HEK293T (cell line): ENCODE measurements at regions not wholly inside any gene's neighbourhood (a gene's known extent, or its start where the extent isn't known, plus 50 kb on each side); places are given as distances from the start of the nearest gene placed in this dataset.

Experiments
- ARNT ChIP-seq: fragments of 450-650 bp; IDR thresholded peaks from 2 replicates; pipeline ENCODE4 v1.6.1; 2017; ENCODE audit warnings: mild to moderate bottlenecking
- BHLHE40 ChIP-seq: fragments of 450-650 bp; IDR thresholded peaks from 2 replicates; pipeline ENCODE4 v1.6.1; 2016; ENCODE audit warnings: mild to moderate bottlenecking, moderate library complexity, borderline replicate concordance
- ELF4 ChIP-seq: fragments of 450-650 bp; IDR thresholded peaks from 2 replicates; pipeline ENCODE4 v1.6.1; 2017; ENCODE audit warnings: antibody characterized with exemption
- FOXA1 ChIP-seq: fragments of 450-650 bp; IDR thresholded peaks from 2 replicates; pipeline ENCODE4 v1.6.1; 2016; ENCODE audit warnings: mild to moderate bottlenecking
- FOXM1 ChIP-seq: fragments of 450-650 bp; IDR thresholded peaks from 2 replicates; pipeline ENCODE4 v1.6.1; 2017; ENCODE audit warnings: mild to moderate bottlenecking, borderline replicate concordance
- SUZ12 ChIP-seq: fragments of 450-650 bp; IDR thresholded peaks from 2 replicates; pipeline ENCODE4 v1.6.1; 2016; ENCODE audit warnings: mild to moderate bottlenecking

GRCh38 chr20:51193066-51193772, 170.3 kb upstream of the KCNG1 start:
- TF ChIP-seq SUZ12 (no peak), ELF4 (no peak), BHLHE40 (no peak), ARNT (no peak), FOXM1 (no peak), FOXA1 (no peak)
